ENCODE measurements at regions not wholly inside any gene's neighbourhood (a gene's known extent, or its start where the extent isn't known, plus 50 kb on each side); places are given as distances from the start of the nearest gene placed in this dataset.

DNA sequence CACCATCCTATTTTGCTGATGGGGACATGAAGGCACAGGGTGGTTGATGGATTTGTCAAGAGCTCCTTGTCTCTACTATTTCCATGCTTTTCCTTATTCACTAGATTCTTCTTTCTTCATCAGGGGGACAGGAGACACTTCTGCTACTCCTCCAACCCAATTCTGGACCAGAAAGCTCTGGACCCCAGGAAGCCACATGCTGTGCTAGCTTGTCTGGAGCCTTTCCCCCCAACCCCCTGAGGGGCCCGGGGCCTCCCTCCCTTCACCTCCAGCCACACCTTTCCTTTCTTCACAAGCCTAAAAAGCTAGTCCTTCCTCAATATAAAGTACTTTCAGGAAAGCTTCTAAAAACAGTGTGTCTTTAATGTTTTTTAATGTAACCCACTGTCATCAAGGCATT, 75.1 kb upstream of the CAPRIN2 start:
- DNase-seq (ENCODE audit: low read depth in 4 of 4, low spot score in 3 of 4) = no peak

DNA sequence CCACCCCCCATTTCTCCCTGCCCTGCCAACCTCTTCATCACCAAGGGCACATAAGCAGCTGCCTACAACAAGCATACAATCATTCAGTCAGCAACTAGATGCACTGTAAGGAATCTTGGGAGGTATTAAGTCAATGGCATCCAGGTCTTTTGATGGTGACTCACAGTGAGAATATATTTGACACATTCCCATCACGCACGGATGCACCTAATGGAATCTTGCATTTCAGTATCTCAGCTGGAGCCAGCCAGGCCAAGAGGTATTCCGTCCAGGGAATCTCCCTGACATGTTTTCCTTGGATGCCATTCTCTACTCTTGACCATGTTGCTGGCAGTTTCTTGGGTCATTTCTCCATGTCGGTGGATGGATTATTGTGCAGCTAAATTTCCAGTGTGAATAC, 73.9 kb upstream of the CAPRIN2 start:
- no peak for DNase-seq (ENCODE audit: low read depth in 4 of 4, low spot score in 3 of 4)

DNA sequence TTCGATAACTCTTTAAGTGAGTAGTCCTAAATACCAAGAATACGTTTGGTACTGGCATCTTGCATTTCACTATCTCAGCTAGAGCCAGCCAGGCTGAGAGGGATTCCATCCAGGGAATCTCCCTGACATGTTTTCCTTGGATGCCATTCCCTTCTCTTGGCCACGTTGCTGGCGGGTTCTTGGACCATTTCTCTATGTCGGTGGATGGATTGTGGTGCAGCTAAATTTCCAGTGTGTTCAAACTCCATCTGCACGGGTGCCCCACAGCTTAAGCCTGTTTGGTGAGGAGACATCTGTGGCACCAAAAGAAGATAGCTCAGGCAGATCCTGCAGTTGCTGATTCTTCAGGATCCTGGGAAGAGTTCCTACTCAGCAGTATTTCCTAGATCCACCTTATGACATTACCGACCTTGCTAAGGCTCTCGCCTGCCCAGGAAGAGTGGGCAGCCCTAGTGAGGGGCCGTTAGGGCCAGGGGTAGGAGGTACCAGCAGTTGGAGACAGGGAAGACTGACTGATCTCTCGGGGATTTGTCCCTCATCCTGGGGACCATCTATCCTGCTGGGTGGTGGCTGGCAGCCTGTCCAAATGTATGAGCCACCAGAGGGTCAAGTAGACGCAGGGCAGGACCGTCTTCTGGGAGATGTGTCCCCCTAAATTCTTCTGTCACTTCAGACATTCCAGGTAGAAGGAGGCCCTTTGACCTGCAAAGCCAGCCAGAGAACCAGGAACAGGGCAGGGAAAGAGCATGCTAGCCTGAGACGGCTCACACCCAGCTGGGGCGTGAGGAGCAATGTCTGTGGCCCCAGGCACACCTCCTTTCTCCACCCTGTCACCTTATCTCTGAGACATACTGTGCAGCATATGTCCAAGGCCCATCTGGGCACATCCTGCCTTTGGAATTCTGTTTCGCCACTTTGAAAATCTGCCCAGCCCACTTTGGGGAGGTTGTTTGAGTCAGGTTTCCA, 72.6 kb upstream of the CAPRIN2 start:
- no peak for DNase-seq (ENCODE audit: low read depth in 4 of 4, low spot score in 3 of 4)

DNA sequence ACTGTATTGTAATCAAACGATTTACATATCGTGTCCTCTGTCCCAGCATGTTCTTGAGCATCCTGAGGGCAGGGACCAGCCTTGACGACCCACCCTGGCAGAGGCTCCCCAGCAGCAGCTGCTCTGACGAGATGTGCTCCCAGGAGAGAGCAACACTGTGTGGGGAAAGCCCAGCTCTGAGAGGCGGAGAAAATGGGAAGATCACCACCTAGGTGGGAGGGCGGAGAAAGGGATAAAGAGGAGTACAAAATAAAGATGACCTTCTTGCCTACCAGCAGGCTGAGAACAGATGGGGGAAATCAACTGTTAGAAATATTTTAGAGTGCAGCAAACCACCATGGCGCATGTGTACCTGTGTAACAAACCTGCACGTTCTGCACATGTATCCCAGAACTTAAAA, 71.5 kb upstream of the CAPRIN2 start:
- no peak for DNase-seq (ENCODE audit: low read depth in 4 of 4, low spot score in 3 of 4)

DNA sequence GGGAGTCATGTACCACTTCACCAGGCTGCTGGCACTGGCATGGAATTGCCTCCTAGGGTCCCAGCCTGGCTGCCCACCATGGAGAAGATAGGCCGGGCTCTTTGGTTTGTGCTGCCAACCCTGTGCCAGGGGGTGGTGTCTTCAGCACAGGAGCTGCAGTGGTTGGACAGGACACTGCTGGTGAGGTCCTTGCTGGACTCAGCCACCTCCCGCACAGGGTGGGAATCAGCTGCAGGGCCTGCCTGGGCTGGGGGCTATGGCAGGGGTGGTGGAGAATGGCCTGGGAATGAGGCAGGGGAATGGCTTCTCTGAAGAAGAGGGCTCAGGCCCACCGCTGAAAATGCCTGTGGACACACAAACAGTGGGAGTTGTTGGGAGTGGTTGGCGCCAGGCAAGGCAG, 70.6 kb upstream of the CAPRIN2 start:
- no peak for DNase-seq (ENCODE audit: low read depth in 4 of 4, low spot score in 3 of 4)

DNA sequence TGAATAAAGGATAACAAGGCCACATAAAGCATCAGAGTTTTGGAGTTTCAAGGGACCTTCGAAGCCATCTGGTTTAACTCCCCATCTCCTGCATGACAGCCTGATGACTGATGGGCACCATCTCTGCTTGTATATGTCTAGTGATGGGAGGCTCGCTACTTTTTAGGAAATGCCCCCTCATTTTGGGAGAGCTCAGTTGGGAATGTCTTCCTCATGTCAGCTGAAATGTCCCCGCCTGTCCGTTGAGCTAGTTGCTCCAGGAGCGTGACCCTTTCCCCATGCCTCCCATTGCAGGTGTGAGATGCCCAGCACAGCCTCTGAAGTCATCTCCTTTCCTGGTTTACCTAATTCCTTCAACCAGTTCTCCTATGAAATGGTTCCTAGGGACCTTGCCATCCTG, 69.6 kb upstream of the CAPRIN2 start:
- no peak for DNase-seq (ENCODE audit: low read depth in 4 of 4, low spot score in 3 of 4)

DNA sequence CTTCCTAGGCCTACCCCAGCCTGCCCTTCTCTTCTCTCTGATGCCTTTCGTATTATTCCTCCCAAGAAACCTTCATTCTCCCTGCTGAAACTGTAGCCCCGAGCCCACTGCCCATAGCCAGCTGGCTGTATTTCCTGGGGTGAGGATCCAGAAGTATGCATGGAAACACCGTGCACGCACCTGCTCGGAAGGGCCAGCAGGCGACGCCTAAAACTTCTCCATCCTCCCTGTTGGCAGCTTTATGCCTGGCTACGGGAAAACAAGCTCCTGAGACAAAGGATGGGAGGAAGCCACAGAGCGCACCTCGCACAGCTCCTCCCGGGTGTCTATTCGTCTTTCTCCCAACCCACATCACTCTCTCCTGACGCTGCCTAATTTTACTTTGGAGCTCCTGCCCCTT, 69.0 kb upstream of the CAPRIN2 start:
- DNase-seq (ENCODE audit: low read depth in 4 of 4, low spot score in 3 of 4) = no peak

DNA sequence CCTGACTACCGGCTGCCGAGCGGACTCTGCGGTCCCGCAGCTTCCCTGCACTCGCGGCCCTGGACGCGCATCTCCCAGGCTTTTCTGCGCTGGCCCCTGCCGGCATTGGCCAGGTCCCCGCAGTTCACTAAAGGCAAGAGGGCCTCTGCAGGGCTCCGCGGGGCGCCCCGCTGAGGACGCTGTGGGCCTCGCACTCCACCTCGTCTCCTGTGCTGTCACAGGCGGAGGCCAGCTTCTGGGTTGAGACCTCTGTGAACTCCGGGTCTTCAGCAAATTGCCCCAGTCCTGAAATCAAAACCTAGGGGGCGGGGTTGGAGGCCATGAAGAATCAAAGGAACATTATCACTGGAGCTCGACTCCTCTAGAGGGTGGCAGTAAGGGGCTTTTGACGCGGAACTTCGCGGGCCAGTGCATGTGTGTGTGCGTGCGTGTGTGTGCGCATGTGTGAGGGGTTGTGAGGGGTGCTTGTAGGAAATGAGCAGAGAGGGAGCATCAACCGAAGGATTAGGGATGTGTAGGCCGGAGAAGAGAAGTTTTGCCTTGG, 68.5 kb upstream of the CAPRIN2 start:
- no peak for DNase-seq (ENCODE audit: low read depth in 4 of 4, low spot score in 3 of 4)

DNA sequence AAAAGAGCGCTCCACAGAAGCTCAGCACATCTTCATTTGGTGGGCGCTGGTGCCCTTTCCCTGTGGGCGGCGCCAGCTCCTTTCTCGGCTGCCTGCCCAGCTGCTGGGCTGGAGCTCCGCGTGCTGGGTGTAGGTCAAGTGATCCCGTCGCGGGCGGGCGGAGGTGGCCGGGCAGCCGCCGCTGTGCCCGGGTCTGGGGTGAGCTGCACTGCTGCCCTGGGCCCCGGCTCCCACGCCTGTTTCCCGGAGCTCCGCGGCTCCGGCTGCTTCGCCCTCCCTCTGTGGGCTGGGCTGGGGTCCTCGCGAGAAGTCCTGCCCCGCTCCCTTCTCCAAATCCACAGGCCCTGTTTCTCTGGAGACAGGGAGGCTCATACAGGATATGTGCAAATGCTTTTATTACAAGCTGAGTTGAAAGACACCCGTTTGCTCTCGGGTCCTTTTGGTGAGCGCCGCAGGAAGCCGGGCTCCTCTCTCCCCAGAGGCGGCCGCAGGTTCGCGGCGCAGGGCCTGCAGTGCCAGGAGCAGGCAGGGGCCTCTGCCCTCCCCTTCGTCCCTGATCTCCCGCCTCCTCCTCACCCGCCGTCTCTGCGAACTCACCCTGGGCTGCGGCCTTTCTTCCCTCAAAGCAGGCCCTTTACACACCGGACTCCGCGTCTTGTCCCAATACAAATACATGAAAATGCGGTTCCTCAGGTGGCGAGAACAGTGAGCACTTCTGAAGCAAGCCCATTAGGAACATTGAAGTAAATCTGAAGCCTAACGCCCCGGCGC, 67.8 kb upstream of the CAPRIN2 start:
- peak; percentile 40 to 58 (median 54) for DNase-seq (ENCODE audit: low read depth in 4 of 4, low spot score in 3 of 4)

DNA sequence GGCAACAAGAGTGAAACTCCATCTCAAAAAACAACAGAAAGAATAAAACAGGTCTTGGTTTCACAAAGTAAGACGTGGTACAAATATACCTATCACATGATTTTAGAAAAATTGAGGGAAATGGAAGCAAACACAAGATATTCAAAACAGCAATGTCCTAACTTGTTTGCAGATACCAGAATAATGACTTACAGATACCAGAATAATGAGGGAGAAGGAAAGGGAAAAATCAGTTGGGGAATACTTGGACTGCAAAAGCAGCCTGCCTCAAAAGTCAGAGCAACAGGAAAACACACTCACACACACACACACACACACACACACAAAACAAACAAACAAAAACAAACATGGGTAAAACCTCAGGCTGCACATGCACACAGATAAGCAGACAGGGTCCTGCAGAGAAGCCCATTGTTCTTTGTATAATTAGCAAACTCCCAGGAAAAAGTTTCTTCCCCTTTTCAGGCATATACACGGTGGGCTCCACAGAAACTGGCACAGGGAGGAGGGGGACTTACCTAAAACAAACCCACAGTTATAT, 65.7 kb upstream of the CAPRIN2 start:
- no peak for DNase-seq (ENCODE audit: low read depth in 4 of 4, low spot score in 3 of 4)

DNA sequence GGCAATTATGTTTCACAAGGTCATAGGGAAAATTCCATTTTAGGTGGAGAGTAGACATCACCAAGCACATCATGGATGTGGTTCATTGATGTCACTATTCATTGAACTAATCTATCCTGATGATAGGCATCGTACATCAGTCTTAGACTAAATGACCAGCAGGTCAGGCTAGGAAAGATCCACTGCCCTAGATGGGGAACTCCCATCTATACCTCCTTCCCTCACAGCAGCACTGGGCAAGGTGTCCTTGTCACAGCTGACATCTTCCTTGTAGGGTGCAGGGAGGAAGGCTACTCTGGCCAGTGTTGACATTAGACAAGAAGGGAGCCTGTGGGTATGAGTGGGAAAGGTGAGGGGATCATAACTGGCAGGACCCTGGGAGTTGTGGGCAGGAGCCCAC, 63.8 kb upstream of the CAPRIN2 start:
- no peak for DNase-seq (ENCODE audit: low read depth in 4 of 4, low spot score in 3 of 4)

DNA sequence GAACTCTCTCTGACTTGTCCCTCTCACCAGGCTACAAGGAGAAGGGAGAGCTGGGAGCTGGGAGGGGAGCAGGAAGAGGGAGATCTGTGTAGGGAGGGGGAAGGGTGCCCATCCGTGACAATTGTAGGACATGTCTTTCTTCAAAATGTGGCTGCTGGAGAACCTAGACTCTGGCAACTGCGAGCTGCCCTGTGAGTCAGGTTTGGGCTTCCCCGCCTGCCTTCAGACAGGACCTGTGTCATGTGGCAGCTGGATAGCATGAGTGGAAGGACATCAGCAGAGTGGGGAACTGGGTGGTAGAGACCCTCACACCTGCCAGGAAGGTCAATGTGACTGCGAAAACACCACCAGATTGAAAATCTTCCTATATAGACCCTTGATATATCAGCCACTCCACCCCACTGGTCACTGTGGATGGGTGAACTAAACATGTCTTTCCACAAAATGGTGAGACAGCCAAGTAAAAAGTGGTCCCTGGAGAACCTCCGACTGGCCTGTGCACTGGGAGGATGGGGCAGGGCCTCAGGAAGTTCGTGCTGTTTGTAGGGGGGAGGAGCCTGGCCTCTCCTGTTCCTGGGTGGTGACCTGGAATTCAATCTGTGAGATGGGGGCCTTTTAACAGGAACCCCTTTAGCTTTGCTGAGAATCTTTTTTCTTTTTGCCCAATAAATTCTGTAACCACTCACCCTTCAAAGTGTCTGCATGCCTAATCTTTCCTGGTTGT, 62.2 kb upstream of the CAPRIN2 start:
- no peak for DNase-seq (ENCODE audit: low read depth in 4 of 4, low spot score in 3 of 4)

DNA sequence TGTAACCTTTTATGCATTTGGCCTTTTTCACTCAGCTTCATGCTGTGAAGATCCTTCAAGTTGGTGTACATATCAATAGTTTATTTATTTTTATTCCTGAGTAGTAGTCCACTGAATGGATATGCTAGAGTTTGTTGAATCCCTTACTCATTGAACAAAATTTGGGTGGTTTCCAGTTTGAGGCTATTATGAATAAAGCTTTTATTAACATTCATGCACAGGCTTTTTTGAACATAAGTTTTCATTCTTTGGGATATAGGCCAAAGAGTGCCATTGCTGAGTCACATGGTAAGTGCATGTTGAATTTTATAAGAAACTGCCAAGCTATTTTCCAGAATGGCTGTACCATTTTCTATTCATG, 59.5 kb upstream of the CAPRIN2 start:
- DNase-seq (ENCODE audit: low read depth in 4 of 4, low spot score in 3 of 4) = no peak

DNA sequence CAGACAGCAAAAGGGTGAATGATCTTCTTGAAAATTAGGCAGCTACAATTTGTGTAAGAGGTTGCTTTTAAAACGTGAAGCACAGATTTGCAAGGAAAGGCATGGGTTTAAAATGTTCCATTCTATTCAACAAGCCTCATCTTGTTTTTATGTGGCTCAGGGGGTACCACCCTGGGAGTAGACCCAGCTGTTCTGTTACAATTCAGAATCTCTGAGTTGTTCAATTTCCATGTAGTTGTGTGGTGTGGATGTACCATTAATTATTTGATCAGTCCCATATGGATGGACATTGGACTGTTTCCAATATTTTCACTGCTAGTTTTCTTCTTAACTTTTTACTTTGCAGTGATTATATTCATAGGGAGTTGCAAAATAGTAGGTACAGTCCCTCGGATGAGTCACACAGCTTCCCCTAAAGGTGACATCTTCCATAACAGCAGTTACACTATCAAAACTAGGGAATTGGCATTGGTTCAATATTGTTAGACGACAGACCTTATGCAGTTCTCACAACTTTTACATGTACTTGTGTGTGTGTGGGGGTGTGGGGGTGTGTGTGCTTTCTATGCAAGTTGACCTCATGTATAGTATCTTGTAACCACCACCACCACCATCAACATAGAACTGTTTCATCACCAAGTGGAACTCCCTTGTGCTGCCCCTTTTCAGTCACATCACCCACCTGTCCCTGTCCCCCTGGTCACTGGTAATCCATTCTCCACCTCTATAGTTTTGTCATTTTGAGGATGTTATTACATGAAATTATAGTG, 59.0 kb upstream of the CAPRIN2 start:
- no peak for DNase-seq (ENCODE audit: low read depth in 4 of 4, low spot score in 3 of 4)

DNA sequence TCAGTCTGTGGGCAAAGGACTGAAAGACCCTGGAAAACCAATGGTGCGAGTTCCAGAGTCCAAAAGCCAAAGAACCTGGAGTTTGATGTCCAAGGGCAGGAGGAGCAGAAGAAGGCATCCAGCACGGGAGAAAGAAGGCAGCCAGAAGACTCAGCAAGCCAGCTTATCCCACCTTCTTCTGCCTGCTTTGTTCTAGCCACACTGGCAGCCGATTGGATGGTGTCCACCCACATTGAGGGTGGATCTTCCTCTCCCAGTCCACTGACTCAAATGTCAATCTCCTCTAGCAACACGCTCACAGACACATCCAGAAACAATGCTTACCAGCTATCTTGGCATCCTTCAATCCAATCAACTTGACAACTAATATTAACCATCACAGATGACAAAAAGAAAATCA, 57.2 kb upstream of the CAPRIN2 start:
- DNase-seq (ENCODE audit: low read depth in 4 of 4, low spot score in 3 of 4) = no peak

DNA sequence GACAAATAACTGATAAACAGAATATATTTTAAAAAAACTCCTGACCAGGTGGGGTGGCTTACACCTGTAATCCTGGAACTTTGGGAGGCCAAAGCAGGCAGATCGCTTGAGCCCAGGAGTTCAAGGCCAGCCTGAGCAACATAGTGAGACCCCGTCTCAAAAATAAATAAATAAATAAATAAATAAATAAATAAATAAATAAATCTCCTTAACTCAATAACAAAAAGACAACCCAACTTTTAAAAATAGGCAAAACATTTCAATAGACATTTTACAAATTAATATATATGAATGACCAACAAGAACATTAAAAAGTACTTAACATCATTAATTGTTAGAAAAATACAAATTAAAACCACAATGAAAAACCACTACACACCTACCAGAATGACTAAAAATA, 56.2 kb upstream of the CAPRIN2 start:
- no peak for DNase-seq (ENCODE audit: low read depth in 4 of 4, low spot score in 3 of 4)

DNA sequence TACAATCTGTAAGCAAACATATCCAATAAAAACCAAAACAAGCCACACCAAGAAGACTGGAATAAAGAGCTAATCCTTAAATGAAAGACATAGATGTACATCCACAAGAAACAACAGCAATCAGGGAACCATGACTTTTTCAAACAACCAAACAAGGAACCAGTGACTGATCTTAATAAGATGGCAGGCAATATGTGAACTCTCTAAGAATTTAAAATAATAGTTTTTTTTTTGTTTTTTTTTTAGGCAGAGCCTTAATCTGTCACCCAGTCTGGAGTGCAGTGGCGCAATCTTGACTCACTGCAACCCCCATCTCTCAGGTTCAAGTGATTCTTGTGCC, 52.9 kb upstream of the CAPRIN2 start:
- DNase-seq (ENCODE audit: low read depth in 4 of 4, low spot score in 3 of 4) = no peak

DNA sequence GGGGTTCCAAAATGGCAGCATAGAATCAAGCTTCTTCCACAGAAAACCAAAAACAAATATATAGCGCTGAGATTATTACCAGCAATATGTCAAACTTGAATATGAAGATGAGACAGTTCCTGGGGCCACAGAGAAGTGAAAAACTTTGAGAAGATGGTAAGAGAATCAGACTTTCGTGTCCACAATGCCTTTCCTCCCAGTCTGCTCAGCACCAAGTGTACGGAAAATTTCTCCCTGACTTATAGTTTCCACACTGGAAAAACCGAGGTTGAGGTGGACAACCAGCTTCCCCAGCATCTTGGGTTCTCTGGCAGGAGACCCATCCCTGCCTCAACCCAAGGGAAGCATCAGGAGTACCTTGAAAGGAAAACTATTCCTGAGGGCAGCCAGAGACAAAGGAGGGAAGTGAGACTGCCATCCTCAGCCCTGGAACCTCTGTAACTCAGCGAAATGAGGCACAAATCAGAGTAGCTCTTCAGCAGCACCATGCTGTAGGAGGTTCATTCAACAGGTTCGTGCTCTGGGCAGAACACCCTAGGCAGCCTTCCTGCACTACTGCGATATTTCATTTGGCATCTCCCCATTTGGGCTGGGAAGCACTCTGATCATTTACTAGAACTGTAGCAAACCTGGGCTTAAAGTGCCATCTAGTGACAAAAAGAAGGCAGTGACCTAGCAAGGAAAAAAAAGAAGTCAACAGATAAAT, 52.4 kb upstream of the CAPRIN2 start:
- DNase-seq (ENCODE audit: low read depth in 4 of 4, low spot score in 3 of 4) = no peak

DNA sequence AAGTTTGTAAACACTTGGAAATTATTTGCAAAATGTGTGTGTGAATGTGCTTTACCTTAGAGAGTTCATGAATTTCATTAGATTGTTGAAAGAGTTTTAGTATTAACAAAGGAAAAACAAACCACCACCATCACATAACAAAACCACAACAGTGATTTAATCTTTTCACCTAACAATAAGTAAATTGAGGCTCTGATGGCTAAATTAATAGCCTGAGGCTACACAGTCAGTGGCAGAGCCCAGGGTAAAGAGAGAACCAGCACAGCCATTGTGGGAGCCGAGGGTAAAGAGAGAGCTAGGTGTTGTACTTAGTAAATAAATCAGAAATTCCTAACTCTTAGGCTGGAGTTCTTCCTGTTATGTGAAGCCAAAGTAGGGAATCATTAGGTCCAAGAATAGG, 51.2 kb upstream of the CAPRIN2 start:
- no peak for DNase-seq (ENCODE audit: low read depth in 4 of 4, low spot score in 3 of 4)
